GM18517 (cell line): ENCODE measurements at regions not wholly inside any gene's neighbourhood (a gene's known extent, or its start where the extent isn't known, plus 50 kb on each side); places are given as distances from the start of the nearest gene placed in this dataset.

ENCODE experiments used
- ATAC-seq: cut with Tn5 transposase; IDR thresholded peaks from one replicate; pipeline ENCODE4 v1.9.1; 2021; ENCODE audit warnings: mild to moderate bottlenecking, moderate library complexity; ENCODE audit not compliant: unreplicated experiment

DNA sequence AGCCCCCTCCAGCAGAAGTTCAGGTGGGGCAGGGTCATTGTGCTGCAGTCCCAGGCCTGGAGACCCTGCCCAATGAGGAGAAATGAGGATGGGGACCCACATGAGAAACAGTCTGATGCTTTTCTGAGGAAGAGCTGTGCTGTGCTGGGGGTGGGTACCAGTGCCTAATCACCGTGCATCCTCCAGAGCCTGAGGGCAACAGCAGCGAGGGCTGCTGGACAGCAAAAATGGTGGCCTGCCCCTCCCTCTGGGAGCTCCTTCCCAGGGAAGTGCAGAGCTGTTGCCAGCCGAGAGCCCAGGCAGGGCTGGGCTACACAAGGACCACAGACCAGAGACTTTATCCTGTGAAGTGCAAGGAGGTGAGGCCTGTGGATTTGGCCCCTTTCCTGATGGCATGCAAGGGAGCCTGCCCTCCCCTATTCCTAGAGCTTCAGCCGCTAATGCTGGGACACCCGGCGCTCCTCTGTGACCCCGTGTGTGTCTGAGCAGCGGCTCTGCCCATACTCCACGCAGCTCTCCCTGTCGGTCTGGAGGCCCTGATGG, 134.8 kb downstream of the DSEL start:
- ATAC-seq: no peak

DNA sequence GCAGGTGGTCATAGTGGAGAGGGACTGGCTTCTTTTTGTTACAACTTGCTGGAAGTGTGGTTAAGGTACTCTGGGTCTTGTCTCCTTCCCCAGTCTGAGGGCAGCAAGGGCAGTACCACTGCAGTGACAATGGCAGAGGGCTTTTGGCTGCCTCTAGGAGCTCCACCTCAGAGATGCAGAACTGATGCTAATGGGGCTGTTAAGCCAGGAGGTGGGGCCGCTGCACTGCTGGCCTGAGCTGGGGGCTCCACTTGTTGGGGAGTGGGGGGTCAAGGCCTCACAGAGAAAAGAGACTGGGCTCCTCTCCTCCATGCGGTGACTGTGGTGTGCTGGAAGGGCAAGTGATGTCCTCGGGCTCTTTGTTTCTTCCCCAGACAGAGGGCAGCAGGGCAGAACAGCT, 135.7 kb downstream of the DSEL start:
- no peak for ATAC-seq

DNA sequence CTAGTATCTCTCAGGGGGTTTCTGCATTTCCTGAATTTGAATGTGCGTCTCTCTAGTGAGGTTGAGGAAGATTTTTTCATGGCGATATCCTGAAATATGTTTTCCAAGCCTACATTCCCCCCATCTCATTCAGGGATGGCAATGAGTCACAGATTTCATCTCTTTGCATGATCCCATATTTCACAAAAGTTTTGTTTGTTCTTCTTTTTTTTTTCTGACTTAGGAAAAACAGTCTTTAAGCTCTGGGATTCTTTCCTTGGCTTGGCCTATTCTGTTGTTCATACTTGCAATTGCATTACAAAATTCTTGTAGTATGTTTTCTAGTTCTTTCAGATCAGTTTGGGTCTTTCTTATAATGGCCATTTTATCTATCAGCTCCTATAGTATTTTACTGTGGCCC, 136.5 kb downstream of the DSEL start:
- ATAC-seq: no peak

DNA sequence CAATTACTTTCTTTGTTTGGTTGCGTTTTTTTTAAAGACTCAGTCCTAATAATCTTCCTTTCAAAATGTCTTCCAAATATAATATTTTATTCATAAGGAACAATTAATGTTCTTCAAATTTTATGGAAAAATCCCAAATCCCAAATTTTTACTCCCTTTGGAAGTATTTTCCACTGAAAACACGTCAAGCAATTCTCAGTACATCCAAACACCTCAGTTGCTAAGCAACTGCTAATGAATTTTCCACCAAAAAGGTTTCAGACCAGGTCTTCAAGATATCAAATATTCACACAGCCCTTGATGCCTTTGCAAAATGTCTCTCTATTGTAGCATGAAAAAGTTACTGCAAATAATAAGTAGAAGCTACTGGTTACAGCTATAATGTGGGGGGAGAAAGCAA, 140.1 kb downstream of the DSEL start:
- no peak for ATAC-seq

DNA sequence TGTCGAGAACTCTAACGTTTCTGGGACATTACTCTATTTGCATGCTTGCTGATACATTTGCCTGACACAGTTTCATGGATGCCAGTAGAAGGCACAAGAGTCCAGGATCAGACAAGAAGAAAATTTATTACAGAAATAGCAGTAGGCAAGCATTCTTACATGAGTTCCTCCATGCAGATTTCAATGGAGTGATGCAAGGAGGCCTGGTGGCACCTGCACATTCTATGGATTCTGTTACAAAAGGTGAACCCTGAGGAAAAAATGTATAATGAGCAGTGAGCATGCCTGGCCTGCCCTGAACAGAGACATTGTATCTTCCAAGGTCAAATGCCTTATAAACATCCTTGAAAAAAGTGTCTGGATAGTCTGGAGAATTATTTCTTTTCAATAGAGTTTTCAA, 142.9 kb downstream of the DSEL start:
- ATAC-seq: no peak

DNA sequence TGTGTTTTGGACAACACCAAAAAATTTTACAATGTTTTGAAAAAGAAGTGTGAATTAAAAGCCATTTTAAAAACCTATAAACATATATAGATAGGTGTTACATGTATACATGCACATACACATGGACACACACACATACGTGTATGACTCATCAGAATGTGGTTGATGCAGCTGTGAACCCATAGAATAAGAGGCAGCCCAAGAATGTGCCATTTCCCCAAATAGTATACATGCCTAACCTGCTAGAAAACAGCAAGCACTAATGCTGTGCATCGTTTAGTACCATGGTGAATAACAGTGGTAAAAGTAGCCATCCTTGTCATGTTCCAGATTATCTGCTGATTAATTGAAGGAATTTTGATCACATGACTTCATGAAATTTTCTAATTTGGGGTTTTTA, 149.0 kb downstream of the DSEL start:
- no peak for ATAC-seq

DNA sequence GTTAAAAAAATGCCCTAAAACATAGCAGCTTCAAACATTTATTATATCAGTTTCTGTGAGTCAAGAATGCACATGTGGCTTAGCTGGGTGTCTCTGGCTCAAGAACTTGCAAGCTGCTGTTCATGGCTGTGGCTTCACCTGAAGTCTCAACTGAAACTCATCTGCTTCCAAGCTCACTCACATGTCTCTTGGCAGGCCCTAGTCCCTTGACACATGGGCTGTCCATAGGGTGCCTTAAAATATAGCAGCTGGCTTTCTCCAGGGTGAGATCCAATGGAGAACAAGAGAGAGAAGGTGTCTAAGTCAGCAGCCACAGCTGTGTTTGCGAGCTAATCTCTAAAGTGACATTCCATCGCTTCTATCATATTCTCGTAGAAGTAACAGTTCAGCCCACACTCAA, 152.8 kb downstream of the DSEL start:
- no peak for ATAC-seq

DNA sequence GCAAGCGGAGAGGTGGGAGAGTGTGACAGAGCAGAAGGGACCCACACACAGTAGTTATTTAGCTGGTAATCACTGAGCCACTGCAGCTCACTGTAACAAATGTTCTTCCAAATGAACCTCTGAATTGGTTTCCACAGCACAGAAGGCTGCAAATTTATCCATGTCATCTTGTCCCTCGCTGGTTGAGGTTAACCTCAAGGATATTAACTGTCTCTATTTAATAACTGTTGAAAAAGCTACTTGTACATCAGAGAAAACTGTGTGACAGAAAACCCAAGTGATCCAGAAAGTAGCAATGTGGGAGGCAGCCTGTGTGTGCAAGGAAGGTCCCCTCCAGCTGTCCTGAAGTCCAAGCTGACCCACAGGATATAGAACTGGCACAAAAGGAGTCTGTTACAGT, 153.6 kb downstream of the DSEL start:
- ATAC-seq: no peak

DNA sequence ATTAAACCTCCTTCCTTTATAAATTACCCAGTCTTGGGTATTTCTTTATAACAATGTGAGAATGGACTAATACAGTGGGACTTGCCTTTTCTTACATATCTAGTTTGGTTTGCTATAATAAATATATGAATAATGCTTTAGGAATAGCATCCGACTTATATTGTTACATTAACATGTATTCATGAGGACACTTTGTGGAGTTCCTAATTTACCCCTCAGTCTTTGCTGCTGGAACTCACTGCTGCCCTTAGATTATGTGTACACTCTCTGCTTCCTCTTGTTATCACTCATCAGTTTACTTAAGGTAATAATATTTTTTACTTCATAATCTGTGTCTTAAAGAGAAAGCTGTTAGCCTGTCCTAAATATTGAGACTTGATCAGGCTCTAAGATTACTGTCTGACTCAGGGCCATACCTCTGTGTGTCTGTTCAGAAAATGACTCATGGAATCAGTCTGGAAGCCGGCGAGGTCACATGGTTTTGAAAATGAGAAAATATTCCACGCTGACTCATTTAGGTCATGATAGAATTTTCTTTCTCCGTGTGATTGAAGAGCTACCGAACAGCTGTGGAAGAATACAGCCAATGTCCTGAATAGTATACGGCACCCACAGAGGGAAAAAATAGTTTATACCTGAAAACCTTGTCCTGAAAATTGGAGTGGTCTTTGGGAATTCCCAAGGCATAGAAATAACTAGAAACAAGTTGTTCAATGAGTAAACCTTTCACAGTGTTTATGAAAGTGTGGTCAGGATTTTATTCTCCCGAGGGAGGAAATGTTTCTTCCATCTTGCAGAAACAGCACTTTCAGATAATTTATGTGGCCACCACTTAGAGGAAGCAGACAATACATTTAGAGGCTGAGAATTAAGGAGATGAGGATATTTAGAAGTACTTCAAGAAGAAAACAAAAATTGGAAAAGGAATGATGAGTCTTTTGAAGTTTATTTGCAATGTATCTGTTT, 156.4 kb downstream of the DSEL start:
- ATAC-seq: peak; percentile 82

DNA sequence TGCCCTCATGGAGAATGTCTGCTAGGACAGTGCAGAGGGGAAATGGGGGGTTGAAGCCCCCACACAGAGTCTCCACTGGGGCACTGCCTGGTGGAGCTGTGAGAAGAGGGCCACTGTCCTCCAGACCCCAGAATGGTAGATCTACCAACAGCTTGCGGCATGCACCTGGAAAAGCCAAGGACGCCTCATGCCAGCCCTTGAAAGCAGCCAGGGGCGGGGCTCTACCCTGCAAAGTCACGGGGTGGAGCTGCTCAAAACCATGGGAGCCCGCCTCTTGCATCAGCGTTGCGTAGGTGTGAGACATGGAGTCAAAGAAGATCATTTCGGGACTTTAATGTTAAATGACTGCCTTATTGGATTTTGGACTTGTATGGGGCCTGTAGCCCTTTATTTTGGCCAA, 157.6 kb downstream of the DSEL start:
- no peak for ATAC-seq

DNA sequence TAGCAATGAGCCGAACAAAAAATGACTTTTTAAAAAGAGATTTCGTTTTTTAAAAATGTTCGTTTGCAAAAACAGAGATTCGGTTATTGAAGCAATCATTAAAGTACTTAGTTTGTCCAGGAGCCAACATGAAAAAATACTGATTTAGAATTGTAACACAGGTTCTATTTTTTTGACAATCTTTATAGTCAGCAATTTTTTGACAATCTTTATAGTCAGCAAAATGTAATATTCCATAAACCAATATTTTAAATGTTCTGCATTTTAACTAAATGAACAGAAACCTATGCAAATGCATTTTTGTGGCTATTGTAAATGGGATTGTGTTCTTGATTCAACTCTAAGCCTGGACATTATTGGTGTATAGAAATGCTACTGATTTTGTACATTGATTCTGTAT, 161.8 kb downstream of the DSEL start:
- ATAC-seq: no peak

DNA sequence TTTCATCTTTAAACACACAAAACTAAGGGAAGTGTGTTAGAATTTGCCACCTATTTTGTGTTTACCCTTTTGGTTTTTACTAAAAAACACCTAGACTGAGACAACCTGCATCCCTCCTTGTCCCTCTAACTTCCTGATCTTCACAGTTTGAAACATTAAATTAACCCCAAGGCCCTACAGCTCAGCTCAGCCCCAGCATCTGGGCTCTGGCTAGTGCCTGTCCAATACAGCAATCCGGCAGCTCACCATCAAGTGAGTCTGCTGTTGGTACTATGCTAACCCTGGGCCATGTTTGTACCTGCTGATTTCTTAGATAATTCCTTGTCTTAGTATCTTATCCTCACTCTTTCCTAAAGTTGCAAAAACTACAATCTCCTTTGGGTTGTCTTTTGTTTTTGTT, 162.4 kb downstream of the DSEL start:
- ATAC-seq: no peak

DNA sequence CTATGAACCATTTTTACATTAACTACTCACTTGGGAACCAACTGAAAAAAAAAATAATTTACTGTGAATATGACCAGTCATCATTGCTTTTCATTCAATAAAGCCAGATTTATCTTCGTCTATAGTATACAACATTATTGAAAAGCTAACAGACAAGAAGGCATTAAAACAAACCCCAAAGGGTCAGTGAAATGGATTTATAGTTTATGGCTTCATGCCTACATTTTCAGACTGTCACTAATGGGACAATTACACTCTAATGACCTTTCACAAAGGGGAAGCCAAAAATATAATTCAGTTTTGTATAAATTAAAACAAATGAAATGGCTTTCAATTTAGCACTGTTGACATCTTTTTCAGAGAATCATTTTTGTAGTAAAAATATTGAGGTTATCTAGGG, 169.1 kb downstream of the DSEL start:
- no peak for ATAC-seq

DNA sequence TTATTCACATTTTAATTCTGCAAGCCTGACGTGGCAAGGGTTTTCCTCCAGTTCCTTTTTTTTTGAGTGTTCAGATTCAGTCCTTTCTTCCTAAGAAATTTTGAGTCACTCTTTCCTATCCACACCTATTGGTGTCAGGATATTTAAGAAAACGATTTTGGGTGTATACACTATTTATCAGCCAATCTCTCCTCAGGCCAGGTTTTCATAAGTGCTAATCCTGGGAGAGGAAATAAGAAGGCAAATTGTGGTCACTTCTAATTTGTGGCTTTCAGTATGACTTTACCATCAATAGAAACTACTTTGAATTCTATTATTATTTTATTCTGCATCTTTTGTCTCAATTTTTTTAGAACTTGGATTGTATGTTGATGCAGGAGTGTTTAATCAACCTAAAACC, 174.4 kb downstream of the DSEL start:
- no peak for ATAC-seq

DNA sequence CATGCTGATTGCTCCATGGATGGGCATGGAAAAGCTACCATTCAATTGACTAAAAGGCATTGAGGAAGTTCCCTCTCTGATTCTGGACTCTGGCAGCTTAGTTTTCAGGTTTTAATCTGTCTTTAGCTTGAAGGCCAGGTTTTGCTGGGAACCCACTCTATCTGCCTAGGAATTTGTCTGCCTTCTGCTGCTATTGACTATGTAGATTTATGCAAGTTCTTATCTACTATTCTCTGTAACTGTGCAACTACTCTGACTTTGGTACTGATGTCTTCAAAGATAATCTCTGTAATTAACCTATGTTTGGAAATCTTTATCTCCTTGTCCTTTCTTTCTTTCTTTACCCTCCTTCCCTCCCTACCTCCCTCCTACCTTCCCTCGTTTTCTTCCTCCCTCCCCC, 178.8 kb downstream of the DSEL start:
- no peak for ATAC-seq

DNA sequence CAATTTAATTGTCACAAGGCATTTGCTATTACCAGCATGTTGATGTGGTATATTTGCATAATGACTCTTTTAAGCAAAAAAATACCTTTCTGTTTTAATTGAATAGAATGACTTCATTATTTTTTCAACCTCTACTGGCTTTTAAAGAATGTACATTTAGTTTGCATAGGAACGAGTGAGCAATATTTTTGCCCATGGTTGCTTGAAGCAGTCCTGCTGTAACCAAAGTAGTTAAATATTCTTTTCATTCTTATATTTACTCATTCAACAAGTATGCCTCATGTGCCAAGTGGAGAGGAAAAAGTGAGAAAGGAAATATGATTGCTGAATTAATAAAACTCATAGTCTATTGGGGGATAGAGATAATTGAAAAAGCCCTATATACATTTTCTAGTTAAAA, 184.7 kb downstream of the DSEL start:
- no peak for ATAC-seq

DNA sequence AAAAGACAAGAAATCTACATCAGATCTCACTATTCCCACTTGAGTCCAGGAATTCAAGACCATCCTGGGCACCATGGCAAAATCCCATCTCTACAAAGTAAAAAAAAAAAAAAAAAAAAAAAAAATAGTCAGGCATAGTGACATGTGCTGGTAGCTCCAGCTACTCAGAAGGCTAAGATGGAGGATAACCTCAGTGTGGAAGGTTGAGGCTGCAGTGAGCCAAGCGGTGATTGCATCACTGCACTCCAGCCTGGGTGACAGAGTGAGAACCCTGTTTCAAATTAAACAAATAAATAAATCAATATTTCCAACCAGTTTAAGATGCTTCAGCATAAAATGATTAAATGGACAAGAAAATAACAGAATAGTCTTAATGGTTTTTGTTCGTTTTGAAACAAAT, 197.4 kb downstream of the DSEL start:
- no peak for ATAC-seq

DNA sequence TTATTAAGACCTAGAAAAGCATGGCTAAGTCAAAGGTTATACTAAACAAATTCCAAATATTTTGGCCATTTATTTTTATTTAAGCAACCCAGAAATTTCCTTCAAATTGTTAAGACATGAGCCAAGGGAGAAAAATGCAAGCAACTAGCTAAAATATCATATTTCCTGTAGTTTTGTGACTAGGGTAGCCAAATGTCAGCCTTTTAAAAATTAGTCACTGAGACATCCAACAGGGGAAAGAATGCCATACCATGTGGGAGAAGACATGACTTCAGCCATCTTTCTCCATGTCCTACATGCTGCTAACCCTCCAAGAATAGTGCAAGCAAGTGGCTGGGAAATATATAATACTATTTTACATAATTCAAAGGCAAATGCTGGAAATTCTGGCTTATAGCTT, 197.9 kb downstream of the DSEL start:
- no peak for ATAC-seq

DNA sequence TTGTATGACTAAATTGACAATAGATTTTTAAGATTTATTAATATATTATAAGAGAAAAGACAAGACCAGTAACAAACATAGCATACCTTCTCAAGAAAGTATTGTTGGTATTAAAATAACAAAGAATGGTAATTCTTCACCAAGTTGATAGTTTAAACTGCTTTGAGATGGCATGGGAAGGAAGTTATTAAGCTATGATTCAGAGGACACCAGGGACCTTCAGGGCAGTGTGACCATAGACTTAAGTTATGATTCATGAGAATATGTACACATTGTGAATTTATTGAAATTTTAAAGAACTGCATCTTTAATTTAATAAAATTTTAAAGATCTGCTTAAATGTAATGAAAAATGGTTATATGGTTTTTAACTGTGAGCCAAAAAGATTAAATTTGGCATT, 205.7 kb downstream of the DSEL start:
- ATAC-seq: no peak

DNA sequence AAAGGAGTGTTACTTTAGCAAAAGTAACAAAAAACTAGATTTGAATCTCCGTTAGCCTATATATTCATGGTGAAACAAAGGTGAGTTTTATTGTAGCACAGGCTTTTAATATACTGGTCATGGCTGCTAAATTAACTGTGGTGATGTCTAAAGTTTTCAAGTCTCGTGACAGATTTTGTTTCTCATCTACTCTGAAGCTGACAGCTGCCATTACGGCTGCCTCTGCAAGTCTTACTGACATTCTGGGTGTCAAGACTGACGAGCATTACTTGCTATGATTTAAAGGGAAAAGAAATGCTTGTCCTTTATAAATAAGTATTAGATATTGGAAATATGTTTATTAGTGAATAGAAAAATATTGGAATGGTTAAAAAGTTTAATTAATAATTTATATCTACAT, 207.7 kb downstream of the DSEL start:
- ATAC-seq: no peak

DNA sequence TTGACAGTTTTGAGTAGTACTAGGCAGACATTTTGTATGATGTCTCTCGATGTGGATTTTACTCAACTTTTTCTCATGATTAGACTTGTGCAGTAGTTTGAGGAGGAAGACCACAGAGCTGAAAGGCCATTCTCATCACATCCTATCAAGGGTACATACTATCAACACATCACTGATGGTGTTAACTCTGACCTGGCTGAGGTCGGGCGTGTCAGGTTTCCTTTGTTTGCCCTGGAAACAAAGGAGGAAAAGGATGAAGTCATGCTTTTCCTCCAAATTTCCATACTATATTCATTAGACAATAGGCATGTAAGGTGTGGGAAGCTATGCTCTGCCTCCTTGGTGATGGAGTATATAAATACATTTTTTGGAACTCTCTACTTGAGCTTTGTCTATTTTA, 211.1 kb downstream of the DSEL start:
- no peak for ATAC-seq

DNA sequence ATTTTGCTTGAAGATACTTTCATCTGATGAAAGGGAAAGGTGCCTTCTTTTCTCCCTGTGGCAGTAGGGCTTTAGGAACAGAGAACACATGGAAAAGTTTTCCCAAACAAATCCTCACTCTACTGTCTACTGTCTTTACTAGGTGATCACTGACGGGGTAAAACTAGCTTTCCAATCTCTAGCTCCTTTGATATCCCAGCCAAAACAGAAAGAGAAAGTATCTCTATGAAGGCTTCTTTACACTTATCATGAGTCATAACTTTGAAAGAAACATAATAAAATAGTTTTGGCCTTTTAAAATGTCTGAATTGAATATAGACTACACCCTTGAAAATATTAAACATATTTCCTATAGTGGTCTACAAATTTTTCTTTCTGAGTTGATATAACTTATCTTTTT, 214.5 kb downstream of the DSEL start:
- no peak for ATAC-seq

DNA sequence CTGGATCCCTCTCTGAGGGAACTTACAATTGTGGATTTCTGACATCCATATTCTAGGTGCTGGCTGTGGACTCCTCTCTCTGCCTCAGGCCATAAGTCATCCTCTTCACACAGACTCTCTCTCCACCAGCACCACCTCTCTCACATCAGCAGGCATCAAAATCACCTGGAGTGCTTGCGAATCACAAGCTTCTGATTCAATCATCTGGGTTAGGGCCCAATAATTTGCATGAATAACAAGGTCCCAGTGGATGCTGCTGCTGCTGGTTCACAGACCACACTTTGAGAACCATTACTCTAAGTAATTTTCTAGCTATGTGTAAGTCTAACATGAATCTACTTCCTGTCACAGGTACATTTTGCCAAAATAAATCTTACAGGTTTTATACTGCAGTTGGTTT, 214.9 kb downstream of the DSEL start:
- ATAC-seq: no peak
